ENCODE measurements at regions not wholly inside any gene's neighbourhood (a gene's known extent, or its start where the extent isn't known, plus 50 kb on each side); places are given as distances from the start of the nearest gene placed in this dataset.

GRCh38 chr18:8944871-8945245 lies 157.6 kb upstream of the NDUFV2 start:
- no peak for DNase-seq (ENCODE audit: low read depth)

GRCh38 chr18:8945514-8945913 lies 157.0 kb upstream of the NDUFV2 start:
- no peak for DNase-seq (ENCODE audit: low read depth)

GRCh38 chr18:8946066-8946838 lies 156.2 kb upstream of the NDUFV2 start:
- no peak for DNase-seq (ENCODE audit: low read depth)

GRCh38 chr18:8947566-8947965 lies 154.9 kb upstream of the NDUFV2 start:
- no peak for DNase-seq (ENCODE audit: low read depth)

GRCh38 chr18:8948011-8948410 lies 154.5 kb upstream of the NDUFV2 start:
- DNase-seq (ENCODE audit: low read depth), result no peak

- DNase-seq (ENCODE audit: low read depth), result no peak
These were observed 153.9 kb upstream of the NDUFV2 start for GRCh38 chr18:8948471-8949149.

GRCh38 chr18:8949206-8949605 lies 153.3 kb upstream of the NDUFV2 start:
- DNase-seq (ENCODE audit: low read depth), result no peak

- no peak for DNase-seq (ENCODE audit: low read depth)
These were observed 151.0 kb upstream of the NDUFV2 start for GRCh38 chr18:8951491-8951890.

- DNase-seq (ENCODE audit: low read depth), result no peak
These were observed 150.3 kb upstream of the NDUFV2 start for GRCh38 chr18:8952174-8952573.

- DNase-seq (ENCODE audit: low read depth), result no peak
These were observed 149.4 kb upstream of the NDUFV2 start for GRCh38 chr18:8952769-8953760.

- DNase-seq (ENCODE audit: low read depth), result no peak
These were observed 144.8 kb upstream of the NDUFV2 start for GRCh38 chr18:8957731-8958130.

GRCh38 chr18:8958660-8959059 lies 143.8 kb upstream of the NDUFV2 start:
- no peak for DNase-seq (ENCODE audit: low read depth)

GRCh38 chr18:8959551-8960135 lies 142.9 kb upstream of the NDUFV2 start:
- no peak for DNase-seq (ENCODE audit: low read depth)

GRCh38 chr18:8960740-8961657 lies 141.5 kb upstream of the NDUFV2 start:
- no peak for DNase-seq (ENCODE audit: low read depth)

- DNase-seq (ENCODE audit: low read depth), result no peak
These were observed 140.2 kb upstream of the NDUFV2 start for GRCh38 chr18:8962192-8962779.

- no peak for DNase-seq (ENCODE audit: low read depth)
These were observed 139.5 kb upstream of the NDUFV2 start for GRCh38 chr18:8962855-8963635.

GRCh38 chr18:8963876-8964275 lies 138.6 kb upstream of the NDUFV2 start:
- DNase-seq (ENCODE audit: low read depth), result no peak

- DNase-seq (ENCODE audit: low read depth), result no peak
These were observed 137.1 kb upstream of the NDUFV2 start for GRCh38 chr18:8965398-8965797.

- no peak for DNase-seq (ENCODE audit: low read depth)
These were observed 135.7 kb upstream of the NDUFV2 start for GRCh38 chr18:8966821-8967220.

- no peak for DNase-seq (ENCODE audit: low read depth)
These were observed 134.9 kb upstream of the NDUFV2 start for GRCh38 chr18:8967573-8967972.

Measured in activated T-cell treated with anti-CD3 and anti-CD28 coated beads for 48 hours (primary cell).